GM12864 (cell line): ENCODE measurements at regions not wholly inside any gene's neighbourhood (a gene's known extent, or its start where the extent isn't known, plus 50 kb on each side); places are given as distances from the start of the nearest gene placed in this dataset.

Experiments
- DNase-seq: peaks from one replicate; pipeline ENCODE4 v3.0.0-alpha.2; 2011; ENCODE audit warnings: low read depth
- H3K4me3 ChIP-seq: 2 replicates; pipeline ENCODE4 v1.5.1; 2011; ENCODE audit warnings: mild to moderate bottlenecking, low read depth, low read length, control low read depth
- CTCF ChIP-seq: IDR thresholded peaks from 2 replicates; pipeline ENCODE4 v1.5.1; 2011; ENCODE audit warnings: low read depth, mild to moderate bottlenecking, moderate library complexity, low read length, control low read depth, inconsistent platforms; ENCODE audit errors: missing control alignments

GRCh38 chr10:88095778-88096431, 232.5 kb downstream of the PTEN start:
- no peak overlapping the region for H3K4me3 ChIP-seq
- no peak for TF ChIP-seq CTCF
- no peak for DNase-seq

- no peak overlapping the region for H3K4me3 ChIP-seq
- DNase-seq: no peak
- no peak for TF ChIP-seq CTCF
Measured at GRCh38 chr10:88097092-88097516, 233.7 kb downstream of the PTEN start.

- TF ChIP-seq CTCF: no peak
- no peak overlapping the region for H3K4me3 ChIP-seq
- no peak for DNase-seq
Measured at GRCh38 chr10:88097536-88097935, 234.1 kb downstream of the PTEN start.

GRCh38 chr10:88100281-88100680, 236.9 kb downstream of the PTEN start:
- TF ChIP-seq CTCF: no peak
- no peak for DNase-seq
- no peak overlapping the region for H3K4me3 ChIP-seq

- H3K4me3 ChIP-seq: no peak overlapping the region
- DNase-seq: no peak
- TF ChIP-seq CTCF: no peak
Measured at GRCh38 chr10:88101666-88102065, 238.2 kb downstream of the PTEN start.

- TF ChIP-seq CTCF: no peak
- no peak for DNase-seq
- no peak overlapping the region for H3K4me3 ChIP-seq
Measured at GRCh38 chr10:88103576-88103975, 240.2 kb downstream of the PTEN start.

- no peak overlapping the region for H3K4me3 ChIP-seq
- no peak for TF ChIP-seq CTCF
- DNase-seq: no peak
Measured at GRCh38 chr10:88104223-88104622, 240.8 kb downstream of the PTEN start.
